NCI-H345 treated with DMSO at 0.1 percent for 48 hours (cell line): ENCODE measurements at regions not wholly inside any gene's neighbourhood (a gene's known extent, or its start where the extent isn't known, plus 50 kb on each side); places are given as distances from the start of the nearest gene placed in this dataset.

Experiments
- DNase-seq: peaks from one replicate; lab custom pipeline; 2025; ENCODE audit not compliant: unreplicated experiment; lab: John Stamatoyannopoulos, UW

- no peak for DNase-seq
Observed at GRCh38 chr13:85314686-85315085, 484.5 kb downstream of the SLITRK6 start.

- DNase-seq, result no peak
Observed at GRCh38 chr13:85313761-85314503, 485.3 kb downstream of the SLITRK6 start.

- no peak for DNase-seq
Observed at GRCh38 chr13:85312071-85312470, 487.1 kb downstream of the SLITRK6 start.

GRCh38 chr13:85303630-85304029 lies 495.6 kb downstream of the SLITRK6 start:
- DNase-seq, result no peak

DNA sequence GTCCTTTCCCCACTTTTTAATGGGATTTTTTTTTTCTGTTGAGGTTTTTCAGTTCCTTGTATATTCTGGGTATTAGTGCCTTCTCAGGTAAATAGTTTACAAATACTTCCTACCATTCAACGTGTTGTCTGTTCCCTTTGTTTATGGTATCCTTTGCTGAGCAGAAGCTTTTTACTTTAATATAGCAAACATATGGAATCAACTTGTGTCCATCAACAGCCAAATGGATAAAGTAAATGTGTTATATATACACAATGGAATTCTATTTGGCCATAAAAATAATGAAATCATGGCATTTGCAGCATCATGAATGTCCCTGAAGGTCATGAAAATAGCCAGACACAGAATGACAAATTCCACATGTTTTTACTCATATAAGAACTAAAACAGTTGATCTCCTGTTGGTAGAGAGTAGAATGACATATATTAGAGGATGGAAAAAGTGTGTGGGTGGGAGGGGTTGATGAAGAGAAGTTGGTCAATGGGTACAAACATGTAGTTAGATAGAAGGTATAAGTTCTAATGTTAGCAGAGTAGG lies 500.8 kb downstream of the SLITRK6 start:
- DNase-seq, result no peak

GRCh38 chr13:85288698-85289097 lies 510.5 kb downstream of the SLITRK6 start:
- DNase-seq, result no peak

- DNase-seq, result no peak
Observed at GRCh38 chr13:85287528-85287927, 511.7 kb downstream of the SLITRK6 start.

GRCh38 chr13:85286081-85286480 lies 513.1 kb downstream of the SLITRK6 start:
- no peak for DNase-seq

DNA sequence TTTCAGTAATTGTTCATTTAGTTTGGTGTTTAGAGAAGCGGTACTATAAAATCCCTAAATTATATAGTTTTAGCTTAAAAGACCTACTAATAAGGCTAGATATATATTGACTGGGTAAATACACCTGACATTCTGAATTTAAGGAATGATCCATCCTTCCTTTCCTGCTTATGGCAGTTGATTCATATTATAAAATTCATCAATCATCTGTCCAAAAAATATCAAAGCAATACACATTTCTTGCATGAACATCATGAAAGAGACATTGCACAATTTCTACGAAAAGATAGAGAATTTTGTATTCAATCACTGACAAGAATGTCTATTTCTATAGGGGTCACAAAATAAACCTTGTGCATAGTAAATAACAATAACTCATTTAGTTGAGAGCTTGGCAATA lies 514.9 kb downstream of the SLITRK6 start:
- DNase-seq, result no peak

DNA sequence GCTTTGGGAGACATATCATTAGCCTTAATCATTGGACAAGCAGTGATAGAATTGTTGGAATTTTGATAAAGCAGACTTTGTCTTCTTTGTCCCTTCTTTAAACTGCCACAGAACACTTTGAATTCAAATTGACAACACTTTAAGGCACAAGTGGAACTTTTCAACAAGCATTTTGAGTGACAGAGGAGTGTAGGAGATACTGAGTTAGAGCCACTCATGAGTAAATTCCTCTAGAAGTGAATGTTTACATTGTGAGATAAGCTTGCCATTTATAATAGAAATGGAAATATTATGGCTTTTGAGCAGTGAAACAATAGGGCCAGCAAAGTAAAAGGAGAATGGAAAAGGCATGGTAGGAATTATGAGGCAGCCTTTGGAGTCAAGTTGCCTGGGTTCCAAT lies 515.8 kb downstream of the SLITRK6 start:
- no peak for DNase-seq

- no peak for DNase-seq
Observed at GRCh38 chr13:85282876-85283275, 516.3 kb downstream of the SLITRK6 start.

DNA sequence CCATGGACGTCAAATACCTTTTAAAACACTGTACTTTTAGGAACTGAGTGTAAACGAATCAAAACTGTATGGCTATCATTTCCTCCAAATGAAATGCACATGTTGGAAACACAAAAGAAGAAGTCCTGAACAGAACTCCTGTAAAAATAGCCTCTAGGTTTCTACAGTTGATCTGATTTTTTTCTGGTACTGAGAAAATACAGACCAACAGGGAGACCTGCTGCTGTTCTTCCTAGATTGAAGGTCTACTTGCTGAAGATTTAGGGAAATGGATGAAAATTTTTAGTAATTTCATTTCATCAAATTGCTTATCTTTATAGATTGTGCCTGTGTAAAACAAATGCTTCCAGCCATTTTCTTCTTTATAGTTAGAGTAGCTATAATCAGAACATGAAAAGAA lies 520.4 kb downstream of the SLITRK6 start:
- no peak for DNase-seq

DNA sequence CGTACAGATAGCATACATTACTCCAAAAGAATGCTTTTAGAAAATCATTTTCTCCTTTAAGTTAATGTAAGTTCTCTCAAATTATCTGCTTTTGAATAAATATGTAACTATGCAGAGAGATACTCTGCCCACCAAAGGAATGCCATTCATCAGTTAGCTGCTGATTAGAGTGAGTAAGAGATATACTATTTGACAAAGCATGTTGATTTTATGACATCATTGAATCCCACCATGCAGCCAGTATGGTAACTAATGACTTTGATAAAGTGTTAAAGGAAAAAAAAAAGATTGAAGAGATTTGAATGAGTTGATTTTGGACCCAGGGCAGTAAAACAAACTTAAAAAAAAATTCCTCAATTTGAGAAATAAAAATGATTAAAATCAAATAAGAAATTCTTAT lies 521.5 kb downstream of the SLITRK6 start:
- DNase-seq, result no peak

DNA sequence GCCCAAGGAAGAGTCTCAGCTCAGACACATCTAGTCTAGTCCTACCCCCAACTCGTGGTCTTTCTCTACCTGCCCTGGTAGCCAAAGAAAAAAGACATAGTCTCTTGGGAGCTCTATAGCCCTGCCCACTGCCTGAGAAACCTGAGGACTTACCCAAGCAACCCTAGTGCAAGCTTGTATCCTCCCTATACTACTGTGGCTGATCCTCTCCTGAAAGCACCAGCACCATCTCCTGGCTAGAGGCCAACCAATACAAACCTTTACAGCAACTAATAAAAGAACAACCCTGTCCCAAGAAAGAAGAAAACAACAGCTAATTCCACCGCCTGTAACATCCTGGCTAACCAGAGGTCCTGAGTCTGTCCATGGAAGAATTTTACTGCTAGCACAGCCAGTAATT lies 532.4 kb downstream of the SLITRK6 start:
- DNase-seq, result no peak

- DNase-seq, result no peak
Observed at GRCh38 chr13:85266331-85266730, 532.9 kb downstream of the SLITRK6 start.

DNA sequence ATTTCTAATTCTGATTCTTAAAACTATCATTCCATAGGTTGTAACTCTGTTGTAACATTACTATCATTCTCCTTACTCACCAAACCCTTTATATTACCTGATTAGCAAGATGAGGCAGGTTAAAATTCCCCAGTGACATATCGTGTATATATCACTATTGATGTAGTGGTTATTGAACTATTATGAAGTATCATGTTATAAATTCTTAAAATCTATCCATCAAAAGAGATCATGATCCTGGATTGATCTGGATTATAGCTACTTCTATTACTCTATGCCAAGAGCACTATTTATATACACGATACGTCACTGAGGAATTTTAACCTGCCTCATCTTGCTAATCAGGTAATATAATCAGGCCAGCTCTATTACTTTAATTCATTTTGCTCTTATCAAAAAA lies 533.9 kb downstream of the SLITRK6 start:
- no peak for DNase-seq

DNA sequence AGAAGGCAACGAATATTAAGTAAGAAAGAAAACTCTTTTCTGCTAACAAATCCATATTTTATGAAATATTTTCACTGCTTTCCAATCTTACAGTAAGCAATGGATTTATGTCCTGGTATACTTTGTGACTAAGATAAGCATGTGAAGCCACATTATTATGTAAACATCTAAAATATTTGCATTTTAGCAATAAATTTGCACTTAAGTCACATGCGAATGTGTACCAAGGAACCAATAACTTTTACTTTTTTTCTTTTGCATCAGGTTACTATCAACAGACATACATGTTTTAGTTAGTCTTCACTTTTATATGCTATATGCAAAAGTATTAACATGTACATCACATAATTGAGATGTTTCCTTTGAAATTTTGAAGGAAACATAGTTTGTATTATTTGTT lies 536.7 kb downstream of the SLITRK6 start:
- DNase-seq, result no peak

DNA sequence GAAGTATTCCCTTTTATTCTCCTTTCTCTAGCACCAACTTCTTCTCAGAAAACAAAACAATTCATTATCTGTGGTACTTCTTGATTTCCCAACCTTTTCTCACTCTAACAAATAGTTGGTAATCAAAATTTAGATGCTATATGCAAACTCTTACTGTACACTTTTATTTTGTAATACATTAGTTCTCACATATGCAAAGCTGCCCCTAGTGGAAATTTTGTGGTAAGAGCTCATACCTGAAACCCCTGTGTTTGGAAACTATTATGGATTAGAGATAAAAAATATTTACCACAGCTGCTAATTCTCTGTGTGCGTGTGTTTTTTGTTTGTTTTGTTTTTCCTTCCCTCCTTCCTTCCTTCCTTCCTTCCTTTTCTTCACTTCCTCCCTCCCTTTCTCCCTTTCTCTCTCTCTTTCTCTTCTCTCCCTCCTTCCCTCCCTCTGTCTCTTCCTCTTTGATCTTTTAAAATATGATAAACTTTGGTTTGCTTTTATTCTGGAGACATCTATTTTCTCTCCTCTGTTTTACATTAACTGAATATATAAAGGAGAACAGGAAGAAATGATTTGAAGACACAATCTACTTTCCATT lies 537.4 kb downstream of the SLITRK6 start:
- DNase-seq, result no peak

GRCh38 chr13:85260896-85261295 lies 538.3 kb downstream of the SLITRK6 start:
- DNase-seq, result no peak

- no peak for DNase-seq
Observed at GRCh38 chr13:85255978-85256377, 543.2 kb downstream of the SLITRK6 start.

DNA sequence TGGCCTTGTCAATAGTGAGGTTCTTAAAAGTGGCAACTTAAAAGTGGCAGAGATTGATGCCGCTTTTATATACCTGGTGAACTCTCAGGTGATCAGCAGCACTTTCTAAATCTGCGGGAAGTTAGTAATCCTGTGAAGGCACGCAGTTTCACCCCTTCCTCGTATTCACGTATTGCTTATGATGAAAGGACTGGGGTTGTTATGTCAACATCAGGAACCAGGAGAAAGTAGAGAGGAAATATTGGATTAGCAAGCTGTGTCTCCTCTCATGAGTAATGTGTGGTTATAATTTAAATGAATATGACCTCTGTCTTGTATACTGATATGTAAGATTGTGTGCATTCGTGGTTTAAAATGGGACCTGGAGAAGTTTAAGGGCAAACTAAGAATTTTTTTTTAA lies 544.6 kb downstream of the SLITRK6 start:
- no peak for DNase-seq

- DNase-seq, result no peak
Observed at GRCh38 chr13:85249151-85249550, 550.1 kb downstream of the SLITRK6 start.

GRCh38 chr13:85247780-85248179 lies 551.4 kb downstream of the SLITRK6 start:
- DNase-seq, result no peak
